ENCODE measurements at regions not wholly inside any gene's neighbourhood (a gene's known extent, or its start where the extent isn't known, plus 50 kb on each side); places are given as distances from the start of the nearest gene placed in this dataset.
"Not testable (repeated sequence)": the region's sequence is repeated elsewhere in the genome, so short reads cannot be mapped to it uniquely, and the experiment has no call there.

- Histone ChIP-seq H3K27ac (ENCODE audit: low read depth) (peak overlapping the region; percentile 64), H3K36me3 (ENCODE audit: insufficient read depth) (no peaks in the 10 kb centered on the region), H3K4me3 (ENCODE audit: low read depth, low read length) (no peak overlapping the region), H3K4me1 (ENCODE audit: insufficient read depth) (no peaks in the 10 kb centered on the region)
- no peak for DNase-seq (ENCODE audit: extremely low spot score)
- WGBS = 52% methylated on average over 7 of the region's 7 CpGs
Observed at GRCh38 chrX:9278475-9279233, 186.2 kb upstream of the TBL1X start.

GRCh38 chrX:9279234-9279544 lies 185.7 kb upstream of the TBL1X start:
- Histone ChIP-seq H3K4me3 (ENCODE audit: low read depth, low read length) (no peak overlapping the region), H3K27ac (ENCODE audit: low read depth) (no peak overlapping the region), H3K36me3 (ENCODE audit: insufficient read depth) (no peaks in the 10 kb centered on the region), H3K4me1 (ENCODE audit: insufficient read depth) (no peaks in the 10 kb centered on the region)
- no peak for DNase-seq (ENCODE audit: extremely low spot score)
- WGBS = 20% methylated on average over 3 of the region's 3 CpGs

- H3K4me3 ChIP-seq (ENCODE audit: low read depth, low read length) = no peak overlapping the region
- DNase-seq (ENCODE audit: extremely low spot score) = no peak
- no peak overlapping the region for H3K27ac ChIP-seq (ENCODE audit: low read depth)
- H3K4me1 ChIP-seq (ENCODE audit: insufficient read depth) = no peaks in the 10 kb centered on the region
- no peaks in the 10 kb centered on the region for H3K36me3 ChIP-seq (ENCODE audit: insufficient read depth)
- WGBS = 96% methylated on average over 6 of the region's 6 CpGs
Observed at GRCh38 chrX:9280831-9281230, 184.0 kb upstream of the TBL1X start.

- H3K4me3 ChIP-seq (ENCODE audit: low read depth, low read length) = no peak overlapping the region
- 93% methylated on average over 2 of the region's 2 CpGs for WGBS
- H3K27ac ChIP-seq (ENCODE audit: low read depth) = no peak overlapping the region
- no peaks in the 10 kb centered on the region for H3K36me3 ChIP-seq (ENCODE audit: insufficient read depth)
- no peaks in the 10 kb centered on the region for H3K4me1 ChIP-seq (ENCODE audit: insufficient read depth)
- DNase-seq (ENCODE audit: extremely low spot score) = no peak
Observed at GRCh38 chrX:9282325-9282724, 182.5 kb upstream of the TBL1X start.

- H3K4me3 ChIP-seq (ENCODE audit: low read depth, low read length) = no peak overlapping the region
- no peak for DNase-seq (ENCODE audit: extremely low spot score)
- no peak overlapping the region for H3K27ac ChIP-seq (ENCODE audit: low read depth)
- H3K36me3 ChIP-seq (ENCODE audit: insufficient read depth) = no peaks in the 10 kb centered on the region
- 76% methylated on average over 7 of the region's 7 CpGs for WGBS
- H3K4me1 ChIP-seq (ENCODE audit: insufficient read depth) = no peaks in the 10 kb centered on the region
Observed at GRCh38 chrX:9285342-9285771, 179.5 kb upstream of the TBL1X start.

- Histone ChIP-seq H3K4me1 (ENCODE audit: insufficient read depth) (no peaks in the 10 kb centered on the region), H3K27ac (ENCODE audit: low read depth) (no peak overlapping the region)
Observed at GRCh38 chrX:9286234-9286633, 178.6 kb upstream of the TBL1X start.

GRCh38 chrX:9291629-9292028 lies 173.2 kb upstream of the TBL1X start:
- WGBS = 28% methylated on average over 22 of the region's 22 CpGs
- peak overlapping the region; percentile 22 for H3K4me3 ChIP-seq (ENCODE audit: low read depth, low read length)
- DNase-seq (ENCODE audit: extremely low spot score) = no peak
- no peaks in the 10 kb centered on the region for H3K36me3 ChIP-seq (ENCODE audit: insufficient read depth)
- H3K27ac ChIP-seq (ENCODE audit: low read depth) = no peak overlapping the region
- no peaks in the 10 kb centered on the region for H3K4me1 ChIP-seq (ENCODE audit: insufficient read depth)

More at GRCh38 chrX:9286234-9286633, 178.6 kb upstream of the TBL1X start:
- Histone ChIP-seq H3K36me3 (ENCODE audit: insufficient read depth) (no peaks in the 10 kb centered on the region), H3K4me3 (ENCODE audit: low read depth, low read length) (no peak overlapping the region)
- no peak for DNase-seq (ENCODE audit: extremely low spot score)
- 85% methylated on average over 3 of the region's 3 CpGs for WGBS

- WGBS = 38% methylated on average over 18 of the region's 18 CpGs
- Histone ChIP-seq H3K4me3 (ENCODE audit: low read depth, low read length) (no peak overlapping the region), H3K27ac (ENCODE audit: low read depth) (no peak overlapping the region), H3K36me3 (ENCODE audit: insufficient read depth) (no peaks in the 10 kb centered on the region), H3K4me1 (ENCODE audit: insufficient read depth) (no peaks in the 10 kb centered on the region)
- no peak for DNase-seq (ENCODE audit: extremely low spot score)
Observed at GRCh38 chrX:9293051-9293496, 171.8 kb upstream of the TBL1X start.

- H3K36me3 ChIP-seq (ENCODE audit: insufficient read depth) = no peaks in the 10 kb centered on the region
- no peak for DNase-seq (ENCODE audit: extremely low spot score)
- H3K4me1 ChIP-seq (ENCODE audit: insufficient read depth) = no peaks in the 10 kb centered on the region
- no peak overlapping the region for H3K27ac ChIP-seq (ENCODE audit: low read depth)
- H3K4me3 ChIP-seq (ENCODE audit: low read depth, low read length) = no peak overlapping the region
- 81% methylated on average over 6 of the region's 6 CpGs for WGBS
Observed at GRCh38 chrX:9293903-9294302, 171.0 kb upstream of the TBL1X start.

GRCh38 chrX:9295551-9295950 lies 169.3 kb upstream of the TBL1X start:
- H3K36me3 ChIP-seq (ENCODE audit: insufficient read depth) = no peaks in the 10 kb centered on the region
- WGBS = 90% methylated on average over 5 of the region's 5 CpGs
- no peak overlapping the region for H3K27ac ChIP-seq (ENCODE audit: low read depth)
- DNase-seq (ENCODE audit: extremely low spot score) = no peak
- H3K4me3 ChIP-seq (ENCODE audit: low read depth, low read length) = no peak overlapping the region
- no peaks in the 10 kb centered on the region for H3K4me1 ChIP-seq (ENCODE audit: insufficient read depth)

GRCh38 chrX:9298221-9298620 lies 166.6 kb upstream of the TBL1X start:
- Histone ChIP-seq H3K4me1 (ENCODE audit: insufficient read depth) (no peaks in the 10 kb centered on the region), H3K4me3 (ENCODE audit: low read depth, low read length) (no peak overlapping the region), H3K36me3 (ENCODE audit: insufficient read depth) (no peaks in the 10 kb centered on the region), H3K27ac (ENCODE audit: low read depth) (no peak overlapping the region)
- DNase-seq (ENCODE audit: extremely low spot score) = no peak
- WGBS = 76% methylated on average over 1 of the region's 1 CpG

GRCh38 chrX:9299681-9300080 lies 165.2 kb upstream of the TBL1X start:
- WGBS = 83% methylated on average over 3 of the region's 3 CpGs
- H3K4me1 ChIP-seq (ENCODE audit: insufficient read depth); DNase-seq (ENCODE audit: extremely low spot score); H3K27ac ChIP-seq (ENCODE audit: low read depth); H3K4me3 ChIP-seq (ENCODE audit: low read depth, low read length); H3K36me3 ChIP-seq (ENCODE audit: insufficient read depth): not testable (repeated sequence)

GRCh38 chrX:9301836-9302235 lies 163.0 kb upstream of the TBL1X start:
- Histone ChIP-seq H3K36me3 (ENCODE audit: insufficient read depth) (no peaks in the 10 kb centered on the region), H3K4me3 (ENCODE audit: low read depth, low read length) (no peak overlapping the region), H3K27ac (ENCODE audit: low read depth) (no peak overlapping the region), H3K4me1 (ENCODE audit: insufficient read depth) (no peaks in the 10 kb centered on the region)
- WGBS = 24% methylated on average over 2 of the region's 2 CpGs
- DNase-seq (ENCODE audit: extremely low spot score) = no peak

- Histone ChIP-seq H3K4me1 (ENCODE audit: insufficient read depth) (no peaks in the 10 kb centered on the region), H3K27ac (ENCODE audit: low read depth) (no peak overlapping the region), H3K36me3 (ENCODE audit: insufficient read depth) (no peaks in the 10 kb centered on the region), H3K4me3 (ENCODE audit: low read depth, low read length) (no peak overlapping the region)
- DNase-seq (ENCODE audit: extremely low spot score) = no peak
- 32% methylated on average over 4 of the region's 4 CpGs for WGBS
Observed at GRCh38 chrX:9302381-9302780, 162.5 kb upstream of the TBL1X start.

- Histone ChIP-seq H3K4me3 (ENCODE audit: low read depth, low read length) (no peak overlapping the region), H3K36me3 (ENCODE audit: insufficient read depth) (no peaks in the 10 kb centered on the region), H3K27ac (ENCODE audit: low read depth) (no peak overlapping the region), H3K4me1 (ENCODE audit: insufficient read depth) (no peaks in the 10 kb centered on the region)
- WGBS = 90% methylated on average over 4 of the region's 4 CpGs
- no peak for DNase-seq (ENCODE audit: extremely low spot score)
Observed at GRCh38 chrX:9308426-9308825, 156.4 kb upstream of the TBL1X start.

Measured in urinary bladder (tissue), 3 donors.